ENCODE measurements at regions not wholly inside any gene's neighbourhood (a gene's known extent, or its start where the extent isn't known, plus 50 kb on each side); places are given as distances from the start of the nearest gene placed in this dataset.
"Not testable (repeated sequence)": the region's sequence is repeated elsewhere in the genome, so short reads cannot be mapped to it uniquely, and the experiment has no call there.

DNA sequence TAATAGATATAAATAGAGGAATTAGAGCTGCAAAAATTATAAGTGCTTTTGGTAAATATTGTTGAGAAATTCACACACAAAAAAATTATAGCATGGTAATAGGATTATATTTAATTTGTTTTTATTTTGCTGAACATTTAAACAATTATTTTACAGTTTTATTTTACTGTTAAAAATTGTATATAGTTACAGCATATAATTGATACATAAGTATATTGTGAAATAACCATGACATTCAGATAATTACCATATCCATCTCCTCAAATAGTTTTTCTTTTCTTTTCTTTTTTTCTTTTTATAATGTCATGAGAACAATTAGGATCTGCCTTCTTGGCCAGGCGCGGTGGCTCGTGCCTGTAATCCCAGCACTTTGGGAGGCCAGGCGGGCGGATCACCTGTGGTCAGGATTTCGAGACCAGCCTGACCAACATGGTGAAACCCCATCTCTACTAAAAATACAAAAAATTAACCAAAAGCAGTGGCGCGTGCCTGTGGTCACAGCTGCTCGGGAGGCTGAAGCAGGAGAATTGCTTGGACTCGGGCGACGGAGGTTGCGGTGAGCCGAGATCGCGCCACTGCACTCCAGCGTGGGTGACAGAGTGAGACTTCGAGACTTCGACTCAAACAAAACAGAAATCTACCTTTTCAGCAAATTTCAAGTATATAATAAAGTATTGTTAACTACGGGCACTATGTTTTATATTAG, 654.2 kb downstream of the TENT5A start:
- TF ChIP-seq, protein P1, sequence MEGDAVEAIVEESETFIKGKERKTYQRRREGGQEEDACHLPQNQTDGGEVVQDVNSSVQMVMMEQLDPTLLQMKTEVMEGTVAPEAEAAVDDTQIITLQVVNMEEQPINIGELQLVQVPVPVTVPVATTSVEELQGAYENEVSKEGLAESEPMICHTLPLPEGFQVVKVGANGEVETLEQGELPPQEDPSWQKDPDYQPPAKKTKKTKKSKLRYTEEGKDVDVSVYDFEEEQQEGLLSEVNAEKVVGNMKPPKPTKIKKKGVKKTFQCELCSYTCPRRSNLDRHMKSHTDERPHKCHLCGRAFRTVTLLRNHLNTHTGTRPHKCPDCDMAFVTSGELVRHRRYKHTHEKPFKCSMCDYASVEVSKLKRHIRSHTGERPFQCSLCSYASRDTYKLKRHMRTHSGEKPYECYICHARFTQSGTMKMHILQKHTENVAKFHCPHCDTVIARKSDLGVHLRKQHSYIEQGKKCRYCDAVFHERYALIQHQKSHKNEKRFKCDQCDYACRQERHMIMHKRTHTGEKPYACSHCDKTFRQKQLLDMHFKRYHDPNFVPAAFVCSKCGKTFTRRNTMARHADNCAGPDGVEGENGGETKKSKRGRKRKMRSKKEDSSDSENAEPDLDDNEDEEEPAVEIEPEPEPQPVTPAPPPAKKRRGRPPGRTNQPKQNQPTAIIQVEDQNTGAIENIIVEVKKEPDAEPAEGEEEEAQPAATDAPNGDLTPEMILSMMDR (IDR thresholded peaks at IDR 0.05; ENCODE audit: extremely low read depth, insufficient read depth, missing control alignments): no peak
- in situ Hi-C loops (cut with MboI; ENCODE audit: low pct_unique_long_range_greater_than_20kb, low sequenced_read_pairs, unreplicated experiment): no loop called here
- no peak for DNase-seq (ENCODE audit: low spot score)

DNA sequence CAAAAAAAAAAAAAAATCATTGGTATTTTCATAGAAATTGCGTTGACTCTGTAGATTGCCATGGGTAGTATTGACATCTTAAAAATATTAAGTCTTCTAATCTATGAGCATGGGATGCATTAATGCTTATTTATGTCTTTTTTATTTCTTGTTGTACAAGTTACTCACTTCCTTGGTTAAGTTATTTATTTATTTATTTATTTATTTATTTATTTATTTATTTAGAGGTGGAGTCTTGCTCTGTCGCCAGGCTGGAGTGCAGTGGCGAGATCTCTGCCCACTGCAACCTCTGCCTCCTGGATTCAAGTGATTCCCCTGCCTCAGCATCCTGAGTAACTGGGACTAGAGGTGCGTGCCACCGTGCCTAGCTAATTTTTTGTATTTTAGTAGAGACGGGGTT, 656.0 kb downstream of the TENT5A start:
- in situ Hi-C loops (cut with MboI; ENCODE audit: low pct_unique_long_range_greater_than_20kb, low sequenced_read_pairs, unreplicated experiment); DNase-seq (ENCODE audit: low spot score): not testable (repeated sequence)

- TF ChIP-seq, protein P1 (IDR thresholded peaks at IDR 0.05; ENCODE audit: extremely low read depth, insufficient read depth, missing control alignments): no peak
Measured at GRCh38 chr6:81093051-81093450, 659.4 kb downstream of the TENT5A start.

GRCh38 chr6:81088145-81088544, 664.3 kb downstream of the TENT5A start:
- in situ Hi-C loops (cut with MboI; ENCODE audit: low pct_unique_long_range_greater_than_20kb, low sequenced_read_pairs, unreplicated experiment): no loop called here
- TF ChIP-seq, protein P1 (IDR thresholded peaks at IDR 0.05; ENCODE audit: extremely low read depth, insufficient read depth, missing control alignments): no peak
- no peak for DNase-seq (ENCODE audit: low spot score)

More at GRCh38 chr6:81093051-81093450, 659.4 kb downstream of the TENT5A start:
- in situ Hi-C loops (cut with MboI; ENCODE audit: low pct_unique_long_range_greater_than_20kb, low sequenced_read_pairs, unreplicated experiment): no loop called here
- DNase-seq (ENCODE audit: low spot score): no peak

DNA sequence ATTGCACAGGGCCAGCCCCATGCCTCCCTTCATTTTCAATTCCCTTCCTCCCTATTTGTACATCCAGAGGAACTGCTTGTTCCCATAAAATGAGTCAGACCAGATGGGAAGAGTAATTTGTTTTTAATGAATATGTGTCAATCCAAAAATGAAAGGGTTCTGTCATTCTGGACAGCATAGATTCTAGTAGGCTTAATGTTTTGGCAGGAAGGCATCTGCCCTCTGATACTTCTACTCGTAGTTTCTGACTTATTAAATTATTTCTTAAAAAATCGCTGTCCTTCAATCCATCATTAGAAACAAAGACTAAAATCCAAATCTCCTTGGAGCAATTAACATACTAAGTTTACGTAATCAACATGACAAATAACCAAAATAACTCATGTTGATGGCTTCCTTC, 665.5 kb downstream of the TENT5A start:
- in situ Hi-C loops (cut with MboI; ENCODE audit: low pct_unique_long_range_greater_than_20kb, low sequenced_read_pairs, unreplicated experiment): no loop called here
- TF ChIP-seq, protein P1 (IDR thresholded peaks at IDR 0.05; ENCODE audit: extremely low read depth, insufficient read depth, missing control alignments): no peak
- DNase-seq (ENCODE audit: low spot score): no peak

- no peak for DNase-seq (ENCODE audit: low spot score)
- in situ Hi-C loops (cut with MboI; ENCODE audit: low pct_unique_long_range_greater_than_20kb, low sequenced_read_pairs, unreplicated experiment): no loop called here
- TF ChIP-seq, protein P1 (IDR thresholded peaks at IDR 0.05; ENCODE audit: extremely low read depth, insufficient read depth, missing control alignments): no peak
Measured at GRCh38 chr6:81085431-81085790, 667.1 kb downstream of the TENT5A start.

DNA sequence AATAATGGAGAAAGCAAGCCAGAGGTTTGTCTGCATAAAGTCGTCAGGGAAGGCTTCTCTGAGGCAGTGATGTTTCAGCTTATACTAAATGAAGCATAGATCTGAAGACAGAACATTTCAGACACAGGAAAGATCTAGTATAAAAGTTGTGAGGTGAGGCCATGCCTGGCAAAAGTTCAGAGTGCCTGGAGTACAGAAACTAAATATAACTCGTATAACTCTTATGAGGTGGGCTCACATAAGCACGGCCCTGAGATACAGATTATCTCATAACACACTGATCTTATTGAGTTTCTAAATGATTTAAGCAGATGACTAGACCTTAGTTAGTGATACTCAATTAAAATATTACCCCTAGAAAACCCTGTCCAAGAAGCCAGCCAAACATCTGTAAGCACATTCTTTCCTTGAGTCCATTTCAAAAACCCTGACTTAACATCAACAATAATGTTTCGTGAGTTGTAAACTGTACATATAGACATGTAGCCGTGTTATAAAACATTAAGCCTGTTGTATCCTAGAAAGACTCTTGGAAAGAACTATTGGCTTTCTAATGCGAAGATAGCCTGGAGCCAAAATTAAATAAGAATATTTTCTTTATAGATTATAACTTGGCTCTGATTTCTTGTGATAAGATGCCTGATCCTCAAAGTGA, 667.6 kb downstream of the TENT5A start:
- TF ChIP-seq, protein P1 (IDR thresholded peaks at IDR 0.05; ENCODE audit: extremely low read depth, insufficient read depth, missing control alignments): no peak
- no peak for DNase-seq (ENCODE audit: low spot score)
- in situ Hi-C loops (cut with MboI; ENCODE audit: low pct_unique_long_range_greater_than_20kb, low sequenced_read_pairs, unreplicated experiment): no loop called here

Measured in GM13977 (cell line).